Central memory CD8-positive, alpha-beta T cell (primary cell): ENCODE measurements at regions not wholly inside any gene's neighbourhood (a gene's known extent, or its start where the extent isn't known, plus 50 kb on each side); places are given as distances from the start of the nearest gene placed in this dataset.

ENCODE experiments used
- ATAC-seq: fragments of 150-1000 bp; cut with Tn5 transposase; replicated peaks from 2 replicates; pipeline ENCODE4 v1.10.0; 2022; ENCODE audit warnings: mild to moderate bottlenecking, moderate FRiP score, moderate number of reproducible peaks; ENCODE audit not compliant: poor library complexity, severe bottlenecking; ENCODE audit errors: extremely low read depth
- DNase-seq, 2 donors: peaks; one replicate each; pipeline ENCODE4 v3.0.0; 2021; ENCODE audit warnings: low spot score in 2 of 2
- H3K27ac Mint-ChIP-seq: one replicate; pipeline ENCODE4 v1.8.0; 2022; ENCODE audit warnings: low read depth, mild to moderate bottlenecking, moderate library complexity, mixed read lengths
- H3K27me3 Mint-ChIP-seq: one replicate; pipeline ENCODE4 v1.8.0; 2022; ENCODE audit warnings: mixed read lengths
- H3K36me3 Mint-ChIP-seq: one replicate; pipeline ENCODE4 v1.8.0; 2022; ENCODE audit warnings: mild to moderate bottlenecking, moderate library complexity, mixed read lengths; ENCODE audit not compliant: insufficient read depth
- H3K4me1 Mint-ChIP-seq: one replicate; pipeline ENCODE4 v1.8.0; 2022; ENCODE audit warnings: mixed read lengths
- H3K4me3 Mint-ChIP-seq: one replicate; pipeline ENCODE4 v1.8.0; 2022; ENCODE audit warnings: mild to moderate bottlenecking, moderate library complexity, mixed read lengths
- H3K9me3 Mint-ChIP-seq: one replicate; pipeline ENCODE4 v1.8.0; 2022; ENCODE audit warnings: mixed read lengths

- Mint-ChIP-seq H3K27me3 (no peaks in the 10 kb centered on the region), H3K9me3 (peaks cover 34% of the 10 kb centered on the region), H3K27ac (no peak overlapping the region), H3K4me3 (no peak overlapping the region), H3K36me3 (no peaks in the 10 kb centered on the region), H3K4me1 (no peaks in the 10 kb centered on the region)
- ATAC-seq (no peak), DNase-seq (no peak)
Measured at GRCh38 chr11:24373516-24373915, 123.3 kb upstream of the LUZP2 start.

- Mint-ChIP-seq H3K36me3 (no peaks in the 10 kb centered on the region), H3K9me3 (peaks cover 31% of the 10 kb centered on the region)
- no peak for DNase-seq
Measured at GRCh38 chr11:24375351-24375750, 121.5 kb upstream of the LUZP2 start.

GRCh38 chr11:24375931-24376330 is 120.9 kb upstream of the LUZP2 start:
- Mint-ChIP-seq H3K27ac (no peak overlapping the region), H3K4me1 (no peaks in the 10 kb centered on the region), H3K36me3 (no peaks in the 10 kb centered on the region), H3K27me3 (no peaks in the 10 kb centered on the region), H3K4me3 (no peak overlapping the region), H3K9me3 (peaks cover 31% of the 10 kb centered on the region)
- ATAC-seq = no peak
- DNase-seq = no peak

More at GRCh38 chr11:24375351-24375750, 121.5 kb upstream of the LUZP2 start:
- Mint-ChIP-seq H3K4me3 (no peak overlapping the region), H3K27ac (no peak overlapping the region), H3K4me1 (no peaks in the 10 kb centered on the region), H3K27me3 (no peaks in the 10 kb centered on the region)
- ATAC-seq = no peak

- H3K36me3 Mint-ChIP-seq = no peaks in the 10 kb centered on the region
- peaks cover 10% of the 10 kb centered on the region for H3K9me3 Mint-ChIP-seq
- no peak overlapping the region for H3K27ac Mint-ChIP-seq
- no peaks in the 10 kb centered on the region for H3K27me3 Mint-ChIP-seq
- no peak for DNase-seq
- ATAC-seq = no peak
- H3K4me3 Mint-ChIP-seq = no peak overlapping the region
- no peaks in the 10 kb centered on the region for H3K4me1 Mint-ChIP-seq
Measured at GRCh38 chr11:24383137-24383536, 113.7 kb upstream of the LUZP2 start.

- no peaks in the 10 kb centered on the region for H3K36me3 Mint-ChIP-seq
- H3K4me3 Mint-ChIP-seq = no peak overlapping the region
- peaks cover 6% of the 10 kb centered on the region for H3K9me3 Mint-ChIP-seq
- no peak overlapping the region for H3K27ac Mint-ChIP-seq
- H3K27me3 Mint-ChIP-seq = no peaks in the 10 kb centered on the region
- ATAC-seq (no peak), DNase-seq (no peak)
- no peaks in the 10 kb centered on the region for H3K4me1 Mint-ChIP-seq
Measured at GRCh38 chr11:24384240-24384639, 112.6 kb upstream of the LUZP2 start.

GRCh38 chr11:24386546-24387397 is 110.1 kb upstream of the LUZP2 start:
- no peak for DNase-seq
- no peaks in the 10 kb centered on the region for H3K4me1 Mint-ChIP-seq
- H3K27ac Mint-ChIP-seq = no peak overlapping the region
- H3K4me3 Mint-ChIP-seq = no peak overlapping the region
- H3K36me3 Mint-ChIP-seq = no peaks in the 10 kb centered on the region
- ATAC-seq = no peak
- no peaks in the 10 kb centered on the region for H3K9me3 Mint-ChIP-seq
- no peaks in the 10 kb centered on the region for H3K27me3 Mint-ChIP-seq

- peaks cover 2% of the 10 kb centered on the region for H3K36me3 Mint-ChIP-seq
Measured at GRCh38 chr11:24389575-24389974, 107.3 kb upstream of the LUZP2 start.

GRCh38 chr11:24390016-24390415 is 106.8 kb upstream of the LUZP2 start:
- ATAC-seq = no peak
- Mint-ChIP-seq H3K4me3 (no peak overlapping the region), H3K27ac (no peak overlapping the region)

More at GRCh38 chr11:24389575-24389974, 107.3 kb upstream of the LUZP2 start:
- DNase-seq (no peak), ATAC-seq (no peak)
- H3K4me1 Mint-ChIP-seq = no peaks in the 10 kb centered on the region
- no peak overlapping the region for H3K27ac Mint-ChIP-seq
- no peak overlapping the region for H3K4me3 Mint-ChIP-seq
- no peaks in the 10 kb centered on the region for H3K27me3 Mint-ChIP-seq
- H3K9me3 Mint-ChIP-seq = peaks cover 6% of the 10 kb centered on the region

GRCh38 chr11:24390762-24391161 is 106.1 kb upstream of the LUZP2 start:
- Mint-ChIP-seq H3K27ac (no peak overlapping the region), H3K4me3 (no peak overlapping the region), H3K36me3 (peaks cover 2% of the 10 kb centered on the region), H3K27me3 (no peaks in the 10 kb centered on the region), H3K4me1 (no peaks in the 10 kb centered on the region), H3K9me3 (peaks cover 6% of the 10 kb centered on the region)
- DNase-seq (no peak), ATAC-seq (no peak)

More at GRCh38 chr11:24390016-24390415, 106.8 kb upstream of the LUZP2 start:
- Mint-ChIP-seq H3K36me3 (peaks cover 2% of the 10 kb centered on the region), H3K4me1 (no peaks in the 10 kb centered on the region), H3K9me3 (peaks cover 6% of the 10 kb centered on the region), H3K27me3 (no peaks in the 10 kb centered on the region)
- DNase-seq = no peak

GRCh38 chr11:24391167-24391566 is 105.7 kb upstream of the LUZP2 start:
- Mint-ChIP-seq H3K27me3 (no peaks in the 10 kb centered on the region), H3K4me3 (no peak overlapping the region), H3K9me3 (peaks cover 6% of the 10 kb centered on the region), H3K27ac (no peak overlapping the region), H3K36me3 (peaks cover 2% of the 10 kb centered on the region), H3K4me1 (no peaks in the 10 kb centered on the region)
- ATAC-seq (no peak), DNase-seq (no peak)

- ATAC-seq (no peak), DNase-seq (no peak)
- Mint-ChIP-seq H3K27ac (no peak overlapping the region), H3K36me3 (no peaks in the 10 kb centered on the region), H3K4me1 (no peaks in the 10 kb centered on the region), H3K4me3 (no peak overlapping the region), H3K27me3 (no peaks in the 10 kb centered on the region), H3K9me3 (peaks cover 20% of the 10 kb centered on the region)
Measured at GRCh38 chr11:24400059-24400665, 96.7 kb upstream of the LUZP2 start.

GRCh38 chr11:24406389-24406788 is 90.5 kb upstream of the LUZP2 start:
- H3K36me3 Mint-ChIP-seq = no peaks in the 10 kb centered on the region
- DNase-seq = no peak
- H3K27me3 Mint-ChIP-seq = no peaks in the 10 kb centered on the region
- ATAC-seq = no peak
- no peak overlapping the region for H3K4me3 Mint-ChIP-seq
- peaks cover 36% of the 10 kb centered on the region for H3K9me3 Mint-ChIP-seq
- no peak overlapping the region for H3K27ac Mint-ChIP-seq
- no peaks in the 10 kb centered on the region for H3K4me1 Mint-ChIP-seq

- Mint-ChIP-seq H3K27me3 (no peaks in the 10 kb centered on the region), H3K9me3 (peaks cover 36% of the 10 kb centered on the region), H3K27ac (no peak overlapping the region), H3K4me3 (no peak overlapping the region), H3K36me3 (no peaks in the 10 kb centered on the region), H3K4me1 (no peaks in the 10 kb centered on the region)
- no peak for ATAC-seq
- no peak for DNase-seq
Measured at GRCh38 chr11:24406980-24407379, 89.9 kb upstream of the LUZP2 start.
